ENCODE measurements at regions not wholly inside any gene's neighbourhood (a gene's known extent, or its start where the extent isn't known, plus 50 kb on each side); places are given as distances from the start of the nearest gene placed in this dataset.

DNA sequence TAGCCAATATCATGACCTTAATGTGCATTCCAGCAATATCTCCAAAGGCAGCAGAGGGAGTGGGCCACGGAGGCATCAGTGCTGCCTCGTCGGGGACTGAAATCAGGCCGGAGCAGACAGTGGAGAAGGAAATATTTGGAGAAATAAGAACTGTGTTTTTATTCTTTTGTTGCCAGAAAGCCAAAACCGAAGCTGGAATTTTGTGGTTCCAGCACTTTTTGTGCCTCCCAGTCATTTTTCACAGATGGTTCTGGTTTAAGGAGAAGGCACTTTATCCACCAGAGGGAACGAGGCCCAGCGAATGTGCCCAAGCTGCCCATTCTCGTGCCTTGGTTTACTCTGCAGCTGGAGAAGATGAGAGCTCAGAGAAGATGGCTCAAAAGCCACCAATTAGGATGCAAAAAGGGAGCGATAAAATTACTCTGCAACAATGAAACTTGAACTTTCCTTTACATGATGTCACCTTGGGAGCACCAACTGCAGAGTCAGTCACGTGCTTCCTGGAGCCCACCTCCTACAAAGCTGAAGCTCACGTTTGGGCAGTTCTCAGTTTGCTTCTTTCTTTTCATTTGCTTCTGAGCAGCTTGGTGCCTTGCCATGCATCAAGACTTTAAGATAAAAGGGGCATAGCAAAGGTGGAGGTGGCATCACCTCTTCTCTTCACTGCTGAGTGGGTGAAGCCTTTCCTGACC is 288.7 kb downstream of the LPIN1 start:
- Histone ChIP-seq H3K4me3 (ENCODE audit: low read length) (no peak overlapping the region), H3K4me1 (ENCODE audit: insufficient read depth, low read length) (peaks cover 4% of the 10 kb centered on the region), H3K9me3 (ENCODE audit: low read length) (peaks cover 11% of the 10 kb centered on the region), H3K27me3 (ENCODE audit: insufficient read depth, low read length) (no peaks in the 10 kb centered on the region), H2AFZ (ENCODE audit: low read depth, low read length) (no peak overlapping the region), H3K36me3 (ENCODE audit: insufficient read depth, low read length) (no peaks in the 10 kb centered on the region)

DNA sequence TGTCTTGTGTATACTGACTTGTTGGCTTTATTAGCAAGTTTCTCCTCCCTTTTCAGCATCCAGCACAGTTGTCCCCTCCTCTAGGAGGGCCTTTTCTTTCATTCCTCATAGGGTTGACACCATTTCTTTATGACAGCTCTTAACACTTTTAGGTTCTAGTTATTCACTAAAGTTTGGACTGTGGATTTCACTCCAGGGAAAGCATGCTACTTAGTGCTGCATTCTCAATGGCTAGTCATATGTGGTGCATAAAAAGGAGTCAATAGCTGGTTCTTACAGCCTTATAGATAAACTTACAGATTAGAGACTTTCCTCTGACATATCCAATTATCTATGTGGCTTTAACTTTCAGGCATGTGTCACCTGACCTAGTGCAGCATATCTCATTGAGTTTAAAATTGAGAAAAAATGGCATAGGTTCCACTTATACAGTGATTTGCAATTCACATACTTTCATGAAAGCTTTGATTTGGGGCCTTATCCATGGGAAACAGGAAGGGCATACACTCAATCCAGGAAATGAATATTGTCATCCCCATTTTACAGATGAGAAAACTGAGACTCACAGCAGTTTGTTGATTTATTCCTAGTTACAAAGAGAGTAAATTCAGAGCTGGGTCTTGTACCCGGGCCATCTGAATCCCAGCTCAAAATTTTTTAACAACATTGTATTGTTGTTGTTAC is 289.7 kb downstream of the LPIN1 start:
- H3K4me3 ChIP-seq (ENCODE audit: low read length): no peak overlapping the region
- H3K36me3 ChIP-seq (ENCODE audit: insufficient read depth, low read length): no peaks in the 10 kb centered on the region
- H3K27me3 ChIP-seq (ENCODE audit: insufficient read depth, low read length): no peaks in the 10 kb centered on the region
- H2AFZ ChIP-seq (ENCODE audit: low read depth, low read length): no peak overlapping the region
- H3K9me3 ChIP-seq (ENCODE audit: low read length): peaks cover 11% of the 10 kb centered on the region
- H3K4me1 ChIP-seq (ENCODE audit: insufficient read depth, low read length): peaks cover 4% of the 10 kb centered on the region

DNA sequence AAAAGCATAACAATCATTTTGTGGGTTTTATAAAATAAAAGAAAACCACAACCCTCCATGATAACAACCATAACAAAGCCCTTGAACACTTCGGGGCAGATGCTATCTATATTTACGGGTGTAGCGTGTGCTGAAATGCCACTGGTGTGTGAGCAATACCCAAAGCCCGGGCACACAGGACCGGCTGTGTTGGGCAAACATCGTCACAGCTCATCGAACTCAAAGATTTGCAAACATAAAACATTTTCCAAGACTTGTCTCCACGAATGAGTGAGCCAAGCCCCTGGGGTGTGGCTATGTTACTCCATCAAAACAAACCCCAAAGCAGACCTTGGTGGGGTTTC is 290.2 kb downstream of the LPIN1 start:
- Histone ChIP-seq H3K4me3 (ENCODE audit: low read length) (no peak overlapping the region), H2AFZ (ENCODE audit: low read depth, low read length) (no peak overlapping the region), H3K27me3 (ENCODE audit: insufficient read depth, low read length) (no peaks in the 10 kb centered on the region), H3K36me3 (ENCODE audit: insufficient read depth, low read length) (no peaks in the 10 kb centered on the region), H3K9me3 (ENCODE audit: low read length) (peaks cover 11% of the 10 kb centered on the region), H3K4me1 (ENCODE audit: insufficient read depth, low read length) (no peaks in the 10 kb centered on the region)

DNA sequence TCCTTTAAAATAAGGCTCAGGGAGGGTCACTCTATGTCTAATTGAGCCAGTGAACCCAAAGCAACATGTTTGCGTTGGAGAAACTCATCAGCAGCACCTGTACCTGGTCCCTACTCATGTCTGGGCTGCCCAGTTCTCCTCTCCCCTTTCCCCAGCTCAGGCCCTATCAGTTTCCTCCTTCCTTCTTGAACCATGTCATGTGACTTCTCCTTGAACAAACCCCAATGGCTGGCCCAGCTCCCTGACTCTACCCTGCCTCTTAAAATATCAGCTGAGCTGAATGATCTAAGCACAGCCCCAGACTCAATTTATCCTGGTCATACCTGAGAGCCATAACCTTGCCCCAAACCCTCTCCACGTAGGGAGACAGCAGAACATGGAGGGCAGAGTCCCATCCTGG is 290.9 kb downstream of the LPIN1 start:
- Histone ChIP-seq H3K4me1 (ENCODE audit: insufficient read depth, low read length) (no peaks in the 10 kb centered on the region), H3K4me3 (ENCODE audit: low read length) (no peak overlapping the region), H2AFZ (ENCODE audit: low read depth, low read length) (no peak overlapping the region), H3K36me3 (ENCODE audit: insufficient read depth, low read length) (no peaks in the 10 kb centered on the region), H3K9me3 (ENCODE audit: low read length) (peaks cover 11% of the 10 kb centered on the region), H3K27me3 (ENCODE audit: insufficient read depth, low read length) (no peaks in the 10 kb centered on the region)

DNA sequence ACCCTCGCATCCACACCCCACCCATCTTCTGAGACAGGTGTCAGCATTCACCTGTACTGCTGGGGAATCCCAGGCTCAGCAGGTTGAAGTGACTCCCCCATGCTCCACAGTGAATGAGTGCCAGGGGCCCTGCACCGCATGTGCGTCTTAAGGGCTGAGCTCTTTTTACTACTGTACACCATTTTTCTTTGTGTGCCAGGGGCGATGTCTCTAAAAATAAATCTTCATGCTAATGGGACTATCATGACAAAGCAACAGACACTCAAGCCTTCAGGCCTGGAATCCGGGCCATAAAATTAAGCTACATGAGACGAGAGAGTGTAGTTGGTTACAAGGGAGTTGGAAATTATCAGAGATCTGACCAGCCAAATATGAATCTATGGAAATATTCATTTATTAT is 294.8 kb downstream of the LPIN1 start:
- Histone ChIP-seq H3K36me3 (ENCODE audit: insufficient read depth, low read length) (no peaks in the 10 kb centered on the region), H3K4me1 (ENCODE audit: insufficient read depth, low read length) (no peaks in the 10 kb centered on the region), H2AFZ (ENCODE audit: low read depth, low read length) (no peak overlapping the region), H3K9me3 (ENCODE audit: low read length) (peaks cover 11% of the 10 kb centered on the region), H3K4me3 (ENCODE audit: low read length) (no peak overlapping the region), H3K27me3 (ENCODE audit: insufficient read depth, low read length) (no peaks in the 10 kb centered on the region)

DNA sequence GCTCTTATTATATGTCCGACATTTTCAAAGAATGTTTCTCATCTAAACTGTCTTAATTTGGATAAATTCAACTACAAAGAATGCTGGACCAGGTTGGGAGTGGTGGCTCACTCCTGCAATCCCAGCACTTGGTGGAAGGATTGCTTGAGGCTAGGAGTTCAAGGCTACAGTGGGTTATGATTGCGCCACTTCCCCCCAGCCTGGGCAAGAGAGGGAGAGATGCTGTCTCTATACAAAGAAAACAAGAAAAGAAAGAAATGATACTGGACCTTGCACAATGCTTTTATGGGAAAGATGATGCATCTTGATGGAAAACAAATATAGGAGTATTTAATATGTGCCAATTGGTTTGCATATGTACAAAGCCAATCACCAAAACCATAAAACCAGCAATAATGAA is 296.7 kb downstream of the LPIN1 start:
- Histone ChIP-seq H3K4me1 (ENCODE audit: insufficient read depth, low read length) (no peaks in the 10 kb centered on the region), H3K36me3 (ENCODE audit: insufficient read depth, low read length) (no peaks in the 10 kb centered on the region), H3K4me3 (ENCODE audit: low read length) (no peak overlapping the region), H2AFZ (ENCODE audit: low read depth, low read length) (no peak overlapping the region), H3K27me3 (ENCODE audit: insufficient read depth, low read length) (no peaks in the 10 kb centered on the region), H3K9me3 (ENCODE audit: low read length) (peaks cover 8% of the 10 kb centered on the region)

DNA sequence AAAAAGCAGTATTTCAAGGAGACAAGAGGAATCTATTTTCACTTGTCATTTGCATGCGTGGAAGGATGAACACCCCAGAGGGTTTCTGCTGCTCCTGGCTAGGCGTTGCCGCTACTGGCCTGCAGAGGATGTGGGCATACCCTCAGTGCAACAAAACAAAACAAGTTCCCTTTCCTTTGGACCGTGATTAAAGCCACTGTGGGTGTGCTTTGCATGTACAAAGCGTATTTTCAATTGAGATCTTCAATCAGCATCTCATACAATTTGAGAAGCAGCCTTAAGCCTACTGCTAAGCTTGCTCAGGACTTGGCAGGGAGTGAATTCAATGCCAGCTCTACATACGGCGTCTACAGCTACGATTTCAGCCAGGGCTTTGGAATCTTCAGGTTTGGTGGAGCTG is 298.4 kb downstream of the LPIN1 start:
- H3K36me3 ChIP-seq (ENCODE audit: insufficient read depth, low read length): no peaks in the 10 kb centered on the region
- H3K27me3 ChIP-seq (ENCODE audit: insufficient read depth, low read length): no peaks in the 10 kb centered on the region
- H3K4me1 ChIP-seq (ENCODE audit: insufficient read depth, low read length): no peaks in the 10 kb centered on the region
- no peak overlapping the region for H3K4me3 ChIP-seq (ENCODE audit: low read length)
- H3K9me3 ChIP-seq (ENCODE audit: low read length): peaks cover 2% of the 10 kb centered on the region
- H2AFZ ChIP-seq (ENCODE audit: low read depth, low read length): no peak overlapping the region

DNA sequence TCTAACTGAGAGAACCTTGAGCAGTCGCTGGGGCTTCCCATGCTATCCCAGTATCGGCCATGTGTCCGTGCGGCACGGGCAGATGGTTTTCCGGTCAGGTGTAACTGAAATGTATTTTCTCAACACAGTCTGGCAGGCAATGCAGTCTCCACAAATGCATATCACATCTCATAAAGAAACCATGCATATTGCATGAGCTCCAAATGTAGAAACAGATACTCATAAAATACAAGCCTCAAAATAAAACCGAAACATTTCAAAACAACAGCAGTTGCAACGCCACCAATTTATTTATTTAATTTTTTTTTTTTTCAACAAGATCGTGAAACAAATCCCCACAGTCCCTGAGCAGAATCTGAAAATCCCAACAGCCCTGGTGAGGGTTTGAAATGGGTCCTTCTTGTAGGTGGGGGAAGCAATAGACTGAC is 299.4 kb downstream of the LPIN1 start:
- Histone ChIP-seq H3K4me3 (ENCODE audit: low read length) (no peak overlapping the region), H3K4me1 (ENCODE audit: insufficient read depth, low read length) (no peaks in the 10 kb centered on the region), H3K36me3 (ENCODE audit: insufficient read depth, low read length) (no peaks in the 10 kb centered on the region), H2AFZ (ENCODE audit: low read depth, low read length) (no peak overlapping the region), H3K27me3 (ENCODE audit: insufficient read depth, low read length) (no peaks in the 10 kb centered on the region), H3K9me3 (ENCODE audit: low read length) (no peaks in the 10 kb centered on the region)

DNA sequence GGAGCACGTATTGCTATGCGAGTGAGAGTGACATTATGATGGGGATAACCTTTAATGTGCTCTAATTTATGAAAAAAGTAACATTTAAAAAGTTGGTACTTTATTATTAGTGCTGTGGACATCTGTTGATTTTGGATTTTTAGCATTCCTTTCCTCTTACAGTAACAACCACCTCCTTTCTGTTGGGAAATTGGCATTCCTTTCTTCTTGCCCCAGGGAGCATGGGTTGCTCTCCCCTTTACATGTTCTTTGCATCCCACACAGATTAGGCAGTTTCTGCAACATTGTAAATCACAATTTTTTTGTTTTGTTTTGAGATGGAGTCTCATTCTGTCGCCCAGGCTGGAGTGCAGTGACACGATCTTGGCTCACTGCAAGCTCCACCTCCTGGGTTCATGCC is 300.2 kb downstream of the LPIN1 start:
- Histone ChIP-seq H2AFZ (ENCODE audit: low read depth, low read length) (no peak overlapping the region), H3K4me1 (ENCODE audit: insufficient read depth, low read length) (no peaks in the 10 kb centered on the region)

DNA sequence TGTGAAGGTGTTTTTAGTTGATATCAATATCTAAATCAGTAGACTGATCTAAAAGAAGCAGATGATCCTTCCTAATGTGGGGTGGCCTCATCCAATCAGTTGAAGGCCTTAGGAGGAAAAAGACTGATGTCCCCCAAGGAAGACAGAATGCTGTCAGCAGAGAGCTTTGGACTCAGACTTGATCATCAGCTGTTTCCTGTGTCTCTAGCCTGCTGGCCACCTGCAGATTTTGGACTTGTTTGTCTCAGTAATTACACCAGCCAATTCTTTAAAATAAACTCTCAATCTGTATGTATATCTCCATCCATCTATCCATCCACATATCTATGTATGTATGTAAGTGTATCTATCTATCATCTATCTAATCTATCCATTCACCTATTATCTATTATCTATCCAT is 301.3 kb downstream of the LPIN1 start:
- Histone ChIP-seq H3K9me3 (ENCODE audit: low read length) (no peaks in the 10 kb centered on the region), H2AFZ (ENCODE audit: low read depth, low read length) (no peak overlapping the region), H3K4me1 (ENCODE audit: insufficient read depth, low read length) (no peaks in the 10 kb centered on the region), H3K36me3 (ENCODE audit: insufficient read depth, low read length) (no peaks in the 10 kb centered on the region), H3K4me3 (ENCODE audit: low read length) (no peak overlapping the region), H3K27me3 (ENCODE audit: insufficient read depth, low read length) (no peaks in the 10 kb centered on the region)

More for the DNA sequence above, 300.2 kb downstream of the LPIN1 start:
- no peaks in the 10 kb centered on the region for H3K9me3 ChIP-seq (ENCODE audit: low read length)
- no peak overlapping the region for H3K4me3 ChIP-seq (ENCODE audit: low read length)
- no peaks in the 10 kb centered on the region for H3K36me3 ChIP-seq (ENCODE audit: insufficient read depth, low read length)
- H3K27me3 ChIP-seq (ENCODE audit: insufficient read depth, low read length): no peaks in the 10 kb centered on the region

DNA sequence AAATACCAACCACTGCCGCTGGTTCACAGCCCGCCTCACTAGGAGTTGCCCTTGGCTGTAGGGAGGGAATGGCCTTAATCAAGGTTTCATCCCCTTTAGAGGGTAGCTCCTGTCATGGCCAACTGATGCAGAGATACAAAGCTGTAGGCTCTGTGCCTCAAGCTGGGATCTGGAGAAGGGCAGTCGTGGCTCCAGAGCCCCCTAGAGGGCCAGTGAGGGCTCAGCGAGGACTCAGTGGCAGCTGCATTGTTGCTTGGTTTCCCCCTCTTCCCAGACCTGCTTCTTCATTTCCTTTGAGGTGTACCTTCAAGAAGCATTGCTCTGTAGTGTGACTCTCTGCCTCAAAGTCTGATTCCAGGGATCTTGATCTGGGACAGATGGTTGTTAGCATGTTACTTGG is 302.1 kb downstream of the LPIN1 start:
- Histone ChIP-seq H3K4me3 (ENCODE audit: low read length) (no peak overlapping the region), H3K36me3 (ENCODE audit: insufficient read depth, low read length) (no peaks in the 10 kb centered on the region), H2AFZ (ENCODE audit: low read depth, low read length) (no peak overlapping the region), H3K9me3 (ENCODE audit: low read length) (no peaks in the 10 kb centered on the region), H3K4me1 (ENCODE audit: insufficient read depth, low read length) (no peaks in the 10 kb centered on the region), H3K27me3 (ENCODE audit: insufficient read depth, low read length) (no peaks in the 10 kb centered on the region)

DNA sequence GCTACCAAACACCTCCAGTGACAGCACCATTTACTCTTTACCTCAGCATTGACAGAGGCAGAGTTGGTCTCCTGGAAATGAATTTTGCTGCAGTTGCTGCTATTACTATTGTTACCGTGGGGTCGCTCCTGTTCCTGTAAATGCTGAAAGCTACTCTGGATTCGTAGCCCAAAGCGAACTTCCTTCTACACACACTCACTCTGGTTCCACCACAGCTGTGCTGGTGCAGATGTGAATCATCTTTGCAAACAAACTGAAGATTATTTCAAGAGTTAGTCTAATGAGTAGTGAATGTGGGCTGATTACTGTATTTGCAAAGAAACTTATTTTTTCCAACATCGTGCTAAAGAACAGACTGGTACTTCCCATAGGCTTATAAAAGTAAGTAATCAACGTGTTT is 304.0 kb downstream of the LPIN1 start:
- Histone ChIP-seq H3K4me1 (ENCODE audit: insufficient read depth, low read length) (no peaks in the 10 kb centered on the region), H3K27me3 (ENCODE audit: insufficient read depth, low read length) (no peaks in the 10 kb centered on the region), H3K4me3 (ENCODE audit: low read length) (no peak overlapping the region), H2AFZ (ENCODE audit: low read depth, low read length) (no peak overlapping the region), H3K36me3 (ENCODE audit: insufficient read depth, low read length) (no peaks in the 10 kb centered on the region), H3K9me3 (ENCODE audit: low read length) (no peaks in the 10 kb centered on the region)

DNA sequence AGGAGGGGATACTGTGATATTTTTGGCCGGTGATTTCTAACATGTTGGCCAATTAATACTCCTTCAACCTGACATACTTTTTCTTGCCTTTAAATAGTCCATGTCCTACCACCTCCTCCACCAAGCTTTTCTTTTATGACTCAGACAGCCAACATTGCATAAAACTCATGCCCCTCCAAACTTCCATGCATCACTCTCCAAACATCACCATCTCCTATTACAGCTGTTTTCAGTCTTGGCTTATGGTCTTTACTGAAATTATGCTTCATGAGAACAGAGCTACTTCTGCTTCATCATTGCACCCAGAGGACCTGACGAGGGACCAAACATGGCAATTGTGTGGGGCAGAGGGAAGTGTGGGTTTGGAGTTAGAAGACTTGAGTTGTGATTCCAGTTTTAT is 305.4 kb downstream of the LPIN1 start:
- no peak overlapping the region for H2AFZ ChIP-seq (ENCODE audit: low read depth, low read length)
- no peaks in the 10 kb centered on the region for H3K9me3 ChIP-seq (ENCODE audit: low read length)
- no peaks in the 10 kb centered on the region for H3K27me3 ChIP-seq (ENCODE audit: insufficient read depth, low read length)
- H3K4me1 ChIP-seq (ENCODE audit: insufficient read depth, low read length): no peaks in the 10 kb centered on the region
- no peaks in the 10 kb centered on the region for H3K36me3 ChIP-seq (ENCODE audit: insufficient read depth, low read length)
- H3K4me3 ChIP-seq (ENCODE audit: low read length): no peak overlapping the region

DNA sequence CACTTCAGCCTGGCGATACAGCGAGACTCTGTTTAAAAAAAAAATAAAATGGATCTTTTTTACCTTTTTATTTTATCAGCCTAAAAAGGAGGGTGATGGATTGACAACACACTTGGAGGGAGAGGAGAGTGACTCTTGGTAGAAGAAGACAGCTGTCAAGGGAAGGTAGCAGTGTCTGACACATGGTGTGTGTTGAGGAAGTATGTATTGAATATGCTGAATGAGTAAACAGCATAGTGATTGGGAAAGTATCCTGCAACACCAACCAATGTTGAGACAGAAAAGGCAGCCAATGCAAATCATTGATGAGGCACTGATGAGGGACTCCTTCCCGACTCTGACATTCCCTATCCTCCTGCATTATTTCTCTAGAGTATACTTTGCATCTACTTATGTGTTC is 306.4 kb downstream of the LPIN1 start:
- Histone ChIP-seq H3K36me3 (ENCODE audit: insufficient read depth, low read length) (no peaks in the 10 kb centered on the region), H2AFZ (ENCODE audit: low read depth, low read length) (no peak overlapping the region), H3K4me3 (ENCODE audit: low read length) (no peak overlapping the region), H3K9me3 (ENCODE audit: low read length) (no peaks in the 10 kb centered on the region), H3K4me1 (ENCODE audit: insufficient read depth, low read length) (peaks cover 3% of the 10 kb centered on the region), H3K27me3 (ENCODE audit: insufficient read depth, low read length) (no peaks in the 10 kb centered on the region)
